ENCODE measurements at regions not wholly inside any gene's neighbourhood (a gene's known extent, or its start where the extent isn't known, plus 50 kb on each side); places are given as distances from the start of the nearest gene placed in this dataset.

- no peak overlapping the region for H3K27ac ChIP-seq (ENCODE audit: low read depth)
- 75% methylated on average over 2 of the region's 2 CpGs for WGBS
- DNase-seq (ENCODE audit: extremely low spot score) = no peak
- no peaks in the 10 kb centered on the region for H3K36me3 ChIP-seq (ENCODE audit: insufficient read depth)
- no peaks in the 10 kb centered on the region for H3K4me1 ChIP-seq (ENCODE audit: insufficient read depth)
- H3K4me3 ChIP-seq (ENCODE audit: low read depth, low read length) = no peak overlapping the region
Observed at GRCh38 chr12:91920741-91921140, 224.9 kb downstream of the BTG1 start.

GRCh38 chr12:91920276-91920675, 225.4 kb downstream of the BTG1 start:
- no peak for DNase-seq (ENCODE audit: extremely low spot score)
- no peaks in the 10 kb centered on the region for H3K4me1 ChIP-seq (ENCODE audit: insufficient read depth)
- 72% methylated on average over 2 of the region's 2 CpGs for WGBS

GRCh38 chr12:91918431-91918830, 227.2 kb downstream of the BTG1 start:
- Histone ChIP-seq H3K36me3 (ENCODE audit: insufficient read depth) (no peaks in the 10 kb centered on the region), H3K4me3 (ENCODE audit: low read depth, low read length) (no peak overlapping the region), H3K27ac (ENCODE audit: low read depth) (no peak overlapping the region), H3K4me1 (ENCODE audit: insufficient read depth) (no peaks in the 10 kb centered on the region)
- DNase-seq (ENCODE audit: extremely low spot score) = no peak
- 94% methylated on average over 4 of the region's 4 CpGs for WGBS

More at GRCh38 chr12:91920276-91920675, 225.4 kb downstream of the BTG1 start:
- Histone ChIP-seq H3K36me3 (ENCODE audit: insufficient read depth) (no peaks in the 10 kb centered on the region), H3K27ac (ENCODE audit: low read depth) (no peak overlapping the region), H3K4me3 (ENCODE audit: low read depth, low read length) (no peak overlapping the region)

- DNase-seq (ENCODE audit: extremely low spot score) = no peak
- WGBS = 93% methylated on average over 2 of the region's 2 CpGs
- Histone ChIP-seq H3K4me3 (ENCODE audit: low read depth, low read length) (no peak overlapping the region), H3K4me1 (ENCODE audit: insufficient read depth) (no peaks in the 10 kb centered on the region), H3K36me3 (ENCODE audit: insufficient read depth) (no peaks in the 10 kb centered on the region), H3K27ac (ENCODE audit: low read depth) (no peak overlapping the region)
Observed at GRCh38 chr12:91914701-91915100, 230.9 kb downstream of the BTG1 start.

GRCh38 chr12:91913651-91914050, 232.0 kb downstream of the BTG1 start:
- WGBS = 79% methylated on average over 4 of the region's 4 CpGs
- Histone ChIP-seq H3K4me3 (ENCODE audit: low read depth, low read length) (no peak overlapping the region), H3K36me3 (ENCODE audit: insufficient read depth) (no peaks in the 10 kb centered on the region), H3K27ac (ENCODE audit: low read depth) (no peak overlapping the region), H3K4me1 (ENCODE audit: insufficient read depth) (no peaks in the 10 kb centered on the region)
- DNase-seq (ENCODE audit: extremely low spot score) = no peak

GRCh38 chr12:91913124-91913523, 232.5 kb downstream of the BTG1 start:
- no peak overlapping the region for H3K27ac ChIP-seq (ENCODE audit: low read depth)
- H3K4me3 ChIP-seq (ENCODE audit: low read depth, low read length) = no peak overlapping the region
- no peak for DNase-seq (ENCODE audit: extremely low spot score)
- no peaks in the 10 kb centered on the region for H3K36me3 ChIP-seq (ENCODE audit: insufficient read depth)
- no peaks in the 10 kb centered on the region for H3K4me1 ChIP-seq (ENCODE audit: insufficient read depth)

- H3K36me3 ChIP-seq (ENCODE audit: insufficient read depth) = no peaks in the 10 kb centered on the region
- 92% methylated on average over 1 of the region's 1 CpG for WGBS
- H3K4me3 ChIP-seq (ENCODE audit: low read depth, low read length) = no peak overlapping the region
- no peaks in the 10 kb centered on the region for H3K4me1 ChIP-seq (ENCODE audit: insufficient read depth)
- DNase-seq (ENCODE audit: extremely low spot score) = no peak
- no peak overlapping the region for H3K27ac ChIP-seq (ENCODE audit: low read depth)
Observed at GRCh38 chr12:91912178-91912577, 233.5 kb downstream of the BTG1 start.

GRCh38 chr12:91910871-91911388, 234.7 kb downstream of the BTG1 start:
- H3K36me3 ChIP-seq (ENCODE audit: insufficient read depth) = no peaks in the 10 kb centered on the region
- no peak overlapping the region for H3K27ac ChIP-seq (ENCODE audit: low read depth)
- no peak overlapping the region for H3K4me3 ChIP-seq (ENCODE audit: low read depth, low read length)
- no peaks in the 10 kb centered on the region for H3K4me1 ChIP-seq (ENCODE audit: insufficient read depth)
- no peak for DNase-seq (ENCODE audit: extremely low spot score)
- WGBS = 71% methylated on average over 1 of the region's 1 CpG

- DNase-seq (ENCODE audit: extremely low spot score) = no peak
- no peaks in the 10 kb centered on the region for H3K36me3 ChIP-seq (ENCODE audit: insufficient read depth)
- H3K4me1 ChIP-seq (ENCODE audit: insufficient read depth) = no peaks in the 10 kb centered on the region
- H3K4me3 ChIP-seq (ENCODE audit: low read depth, low read length) = no peak overlapping the region
- H3K27ac ChIP-seq (ENCODE audit: low read depth) = no peak overlapping the region
Observed at GRCh38 chr12:91902860-91903683, 242.6 kb downstream of the BTG1 start.

GRCh38 chr12:91901381-91902074, 244.1 kb downstream of the BTG1 start:
- no peaks in the 10 kb centered on the region for H3K4me1 ChIP-seq (ENCODE audit: insufficient read depth)
- 93% methylated on average over 3 of the region's 3 CpGs for WGBS
- no peak overlapping the region for H3K27ac ChIP-seq (ENCODE audit: low read depth)
- H3K36me3 ChIP-seq (ENCODE audit: insufficient read depth) = no peaks in the 10 kb centered on the region
- no peak overlapping the region for H3K4me3 ChIP-seq (ENCODE audit: low read depth, low read length)
- DNase-seq (ENCODE audit: extremely low spot score) = no peak

GRCh38 chr12:91900971-91901370, 244.7 kb downstream of the BTG1 start:
- H3K4me1 ChIP-seq (ENCODE audit: insufficient read depth) = no peaks in the 10 kb centered on the region
- no peak for DNase-seq (ENCODE audit: extremely low spot score)
- no peak overlapping the region for H3K27ac ChIP-seq (ENCODE audit: low read depth)
- H3K36me3 ChIP-seq (ENCODE audit: insufficient read depth) = no peaks in the 10 kb centered on the region
- no peak overlapping the region for H3K4me3 ChIP-seq (ENCODE audit: low read depth, low read length)

- WGBS = 67% methylated on average over 1 of the region's 1 CpG
- DNase-seq (ENCODE audit: extremely low spot score) = no peak
- H3K4me1 ChIP-seq (ENCODE audit: insufficient read depth) = no peaks in the 10 kb centered on the region
Observed at GRCh38 chr12:91899056-91899455, 246.6 kb downstream of the BTG1 start.

GRCh38 chr12:91897025-91897515, 248.6 kb downstream of the BTG1 start:
- DNase-seq (ENCODE audit: extremely low spot score) = no peak
- no peak overlapping the region for H3K4me3 ChIP-seq (ENCODE audit: low read depth, low read length)
- no peaks in the 10 kb centered on the region for H3K36me3 ChIP-seq (ENCODE audit: insufficient read depth)
- 84% methylated on average over 5 of the region's 5 CpGs for WGBS
- H3K27ac ChIP-seq (ENCODE audit: low read depth) = no peak overlapping the region
- H3K4me1 ChIP-seq (ENCODE audit: insufficient read depth) = no peaks in the 10 kb centered on the region

More at GRCh38 chr12:91899056-91899455, 246.6 kb downstream of the BTG1 start:
- no peaks in the 10 kb centered on the region for H3K36me3 ChIP-seq (ENCODE audit: insufficient read depth)
- H3K27ac ChIP-seq (ENCODE audit: low read depth) = no peak overlapping the region
- H3K4me3 ChIP-seq (ENCODE audit: low read depth, low read length) = no peak overlapping the region
